Left ventricle myocardium inferior (tissue), 1 donor: ENCODE measurements at regions not wholly inside any gene's neighbourhood (a gene's known extent, or its start where the extent isn't known, plus 50 kb on each side); places are given as distances from the start of the nearest gene placed in this dataset.

Experiments
- DNase-seq: peaks from one replicate; pipeline ENCODE4 v3.0.0-alpha.2; 2020
- H3K27ac ChIP-seq: fragments of 200-600 bp; replicated peaks from 2 replicates; pipeline ENCODE4 v1.8.0; 2021
- H3K27me3 ChIP-seq: fragments of 200-600 bp; 2 replicates; pipeline ENCODE4 v1.8.0; 2021; ENCODE audit warnings: low read depth
- H3K36me3 ChIP-seq: fragments of 200-600 bp; 2 replicates; pipeline ENCODE4 v1.8.0; 2021
- H3K4me1 ChIP-seq: fragments of 200-600 bp; 2 replicates; pipeline ENCODE4 v1.8.0; 2021
- H3K4me3 ChIP-seq: fragments of 200-600 bp; 2 replicates; pipeline ENCODE4 v1.8.0; 2021; ENCODE audit warnings: mild to moderate bottlenecking, moderate library complexity
- H3K9me3 ChIP-seq: fragments of 200-600 bp; replicated peaks from 2 replicates; pipeline ENCODE4 v1.8.0; 2021
- intact Hi-C: fragments of 100-400 bp; cut with micrococcal nuclease; formaldehyde crosslinking; loops from one replicate; pipeline ENCODE4 v1.11.0; 2022
- TF ChIP-seq, protein P1 (sequence below): fragments of 200-600 bp; IDR thresholded peaks from 2 replicates; pipeline ENCODE4 v1.8.0; 2021; ENCODE audit warnings: antibody characterized with exemption, mild to moderate bottlenecking, borderline replicate concordance
- donor health status: DM: no; HTN: yes; CAD: no; lungs with severe emphysema.

DNA sequence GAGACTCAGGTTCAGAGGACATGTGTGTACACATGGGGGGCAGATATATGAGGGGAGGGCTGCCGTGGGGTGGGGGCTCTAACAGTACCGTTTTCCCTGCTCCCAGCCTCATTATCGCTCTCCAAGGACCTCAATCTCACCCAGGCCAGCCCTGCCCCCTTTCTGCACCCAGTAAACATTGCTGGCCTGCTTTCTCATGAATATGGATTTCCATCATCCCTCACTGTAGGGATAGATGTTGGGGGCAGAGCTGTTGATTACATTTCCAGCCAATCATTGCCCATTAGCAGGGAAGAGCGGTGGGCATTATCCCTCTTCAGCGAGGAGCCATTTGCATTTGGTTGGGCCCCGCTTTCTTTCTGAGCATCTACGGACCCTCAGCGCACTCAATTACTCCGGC lies 273.8 kb downstream of the RPS6KC1 start:
- no peak for DNase-seq
- TF ChIP-seq, protein P1, sequence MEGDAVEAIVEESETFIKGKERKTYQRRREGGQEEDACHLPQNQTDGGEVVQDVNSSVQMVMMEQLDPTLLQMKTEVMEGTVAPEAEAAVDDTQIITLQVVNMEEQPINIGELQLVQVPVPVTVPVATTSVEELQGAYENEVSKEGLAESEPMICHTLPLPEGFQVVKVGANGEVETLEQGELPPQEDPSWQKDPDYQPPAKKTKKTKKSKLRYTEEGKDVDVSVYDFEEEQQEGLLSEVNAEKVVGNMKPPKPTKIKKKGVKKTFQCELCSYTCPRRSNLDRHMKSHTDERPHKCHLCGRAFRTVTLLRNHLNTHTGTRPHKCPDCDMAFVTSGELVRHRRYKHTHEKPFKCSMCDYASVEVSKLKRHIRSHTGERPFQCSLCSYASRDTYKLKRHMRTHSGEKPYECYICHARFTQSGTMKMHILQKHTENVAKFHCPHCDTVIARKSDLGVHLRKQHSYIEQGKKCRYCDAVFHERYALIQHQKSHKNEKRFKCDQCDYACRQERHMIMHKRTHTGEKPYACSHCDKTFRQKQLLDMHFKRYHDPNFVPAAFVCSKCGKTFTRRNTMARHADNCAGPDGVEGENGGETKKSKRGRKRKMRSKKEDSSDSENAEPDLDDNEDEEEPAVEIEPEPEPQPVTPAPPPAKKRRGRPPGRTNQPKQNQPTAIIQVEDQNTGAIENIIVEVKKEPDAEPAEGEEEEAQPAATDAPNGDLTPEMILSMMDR: no peak
- Histone ChIP-seq H3K27ac (no peak overlapping the region), H3K36me3 (no peaks in the 10 kb centered on the region), H3K27me3 (no peaks in the 10 kb centered on the region), H3K4me3 (no peak overlapping the region), H3K4me1 (no peaks in the 10 kb centered on the region), H3K9me3 (no peaks in the 10 kb centered on the region)
- intact Hi-C loops: no loop called here

DNA sequence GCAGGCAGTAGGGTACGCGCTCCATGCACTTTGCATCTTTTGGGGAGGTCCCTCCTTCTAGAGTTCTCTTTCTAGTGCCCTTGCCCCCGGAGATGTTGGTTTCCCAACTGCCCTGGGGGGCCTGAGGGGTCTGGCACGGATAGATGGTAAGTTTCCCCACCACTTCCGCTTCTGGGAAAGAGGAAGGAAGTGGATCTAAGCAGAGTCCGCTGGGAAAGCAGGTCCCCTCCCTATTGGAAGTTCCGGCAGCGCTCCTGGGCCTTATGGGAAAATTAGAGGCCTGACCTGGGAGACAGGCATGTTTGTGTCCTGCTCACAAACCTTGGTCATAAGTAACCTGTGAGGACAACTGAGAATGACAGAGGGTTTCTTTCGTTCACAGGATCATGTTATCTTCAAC lies 274.4 kb downstream of the RPS6KC1 start:
- intact Hi-C loops: no loop called here
- Histone ChIP-seq H3K4me1 (no peaks in the 10 kb centered on the region), H3K27ac (no peak overlapping the region), H3K9me3 (no peaks in the 10 kb centered on the region), H3K36me3 (no peaks in the 10 kb centered on the region), H3K4me3 (no peak overlapping the region), H3K27me3 (no peaks in the 10 kb centered on the region)
- TF ChIP-seq, protein P1: no peak
- DNase-seq: no peak

DNA sequence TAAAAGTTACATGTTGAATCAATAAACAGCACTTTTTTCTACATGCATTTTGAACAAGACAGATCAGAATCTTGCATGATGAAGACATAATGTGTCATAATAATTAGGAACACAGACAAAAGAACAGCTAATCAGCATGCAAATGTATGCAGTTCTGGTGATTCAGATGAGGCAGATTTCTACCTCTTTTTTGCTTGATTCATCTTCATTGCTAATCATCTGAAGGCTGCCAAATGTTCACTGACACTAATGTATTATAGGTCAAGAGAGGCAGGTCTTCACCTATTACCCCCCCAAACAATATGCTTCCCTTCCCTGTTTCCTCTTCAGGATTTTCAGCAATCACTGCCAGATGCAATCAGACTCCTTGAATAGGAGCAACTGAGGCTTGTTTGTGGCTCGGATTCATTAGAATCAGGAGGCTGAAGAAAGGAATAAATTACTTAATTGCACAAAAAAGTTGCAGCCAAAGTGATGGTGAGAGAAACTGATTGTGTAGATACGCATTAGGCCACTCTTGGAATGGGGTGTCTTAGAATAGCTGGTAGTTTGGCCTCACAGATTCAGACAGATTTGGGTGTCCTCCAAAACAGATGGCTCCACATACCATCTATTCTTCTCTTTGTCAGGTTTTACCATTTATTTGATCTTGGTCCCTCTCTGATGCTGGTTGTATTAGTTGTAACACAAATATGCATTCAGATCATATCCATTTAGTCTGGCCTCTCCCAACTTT lies 275.4 kb downstream of the RPS6KC1 start:
- no peaks in the 10 kb centered on the region for H3K9me3 ChIP-seq
- H3K4me1 ChIP-seq: no peaks in the 10 kb centered on the region
- no peak overlapping the region for H3K4me3 ChIP-seq
- no peak for DNase-seq
- intact Hi-C loops: no loop called here
- no peaks in the 10 kb centered on the region for H3K27me3 ChIP-seq
- H3K36me3 ChIP-seq: no peaks in the 10 kb centered on the region
- TF ChIP-seq, protein P1: no peak
- H3K27ac ChIP-seq: no peak overlapping the region

DNA sequence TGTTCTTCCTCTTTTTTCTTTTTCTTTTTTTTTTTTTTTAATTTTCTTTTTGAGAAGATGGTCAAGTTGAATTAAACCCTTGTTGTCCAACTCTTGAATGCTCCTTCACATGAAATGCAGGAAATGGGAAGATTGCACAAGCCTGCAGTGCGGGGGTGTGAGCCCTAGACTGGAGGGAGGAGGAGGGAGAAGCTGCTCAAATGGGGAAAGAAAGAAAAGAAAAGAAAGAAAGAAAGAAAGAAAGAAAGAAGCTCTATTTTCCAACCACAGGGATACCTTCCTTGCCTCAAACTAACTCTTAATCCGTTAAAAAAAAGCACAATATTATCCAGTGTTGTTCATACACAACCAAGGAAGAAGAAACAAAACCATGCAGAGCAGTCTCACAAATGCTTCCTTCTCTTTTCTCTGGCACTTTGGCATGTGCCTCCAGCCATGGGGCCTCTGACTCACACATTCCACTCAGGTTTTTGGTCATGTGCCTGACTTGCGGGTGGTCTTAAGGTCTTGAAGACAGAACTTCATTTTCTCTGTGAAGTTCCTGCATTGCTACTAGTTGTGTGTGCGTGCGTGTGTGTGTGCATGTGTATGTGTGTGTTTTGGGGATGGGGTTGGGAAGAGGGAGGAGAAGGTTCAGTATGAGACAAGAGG lies 276.1 kb downstream of the RPS6KC1 start:
- Histone ChIP-seq H3K4me3 (no peak overlapping the region), H3K4me1 (no peaks in the 10 kb centered on the region), H3K9me3 (no peaks in the 10 kb centered on the region), H3K36me3 (no peaks in the 10 kb centered on the region), H3K27ac (no peak overlapping the region), H3K27me3 (no peaks in the 10 kb centered on the region)
- TF ChIP-seq, protein P1: no peak
- intact Hi-C loops: no loop called here
- peak; percentile 48 for DNase-seq

DNA sequence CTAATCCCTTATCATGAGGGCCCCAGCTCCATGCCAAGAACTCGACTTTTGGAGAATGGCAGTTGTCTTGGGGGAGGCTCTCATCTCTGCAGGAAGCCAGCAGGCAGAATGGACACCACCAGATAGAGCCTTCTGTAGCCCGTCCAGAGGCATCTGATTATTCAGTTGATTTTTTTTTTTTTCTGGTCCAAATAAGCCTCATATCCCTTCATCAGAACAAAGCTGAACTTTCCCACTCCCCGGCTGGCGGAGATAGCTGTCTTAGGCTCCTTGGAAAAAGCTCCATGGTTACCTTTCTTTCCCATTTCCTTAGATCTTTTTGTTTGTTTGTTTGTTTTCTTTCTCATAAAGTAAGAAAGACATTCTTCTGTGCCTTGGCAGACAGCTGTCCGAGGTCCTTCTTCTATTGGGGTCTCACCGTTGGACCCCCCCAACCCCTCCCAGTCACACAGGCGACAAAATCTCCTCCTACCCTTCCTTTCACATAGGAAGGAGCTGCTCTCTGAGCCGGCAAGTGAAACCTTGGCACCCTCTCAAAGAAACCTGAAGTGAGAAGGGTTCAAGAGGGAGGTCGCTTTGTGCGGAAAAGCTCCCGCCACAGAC lies 278.5 kb downstream of the RPS6KC1 start:
- H3K27me3 ChIP-seq: no peaks in the 10 kb centered on the region
- no peaks in the 10 kb centered on the region for H3K4me1 ChIP-seq
- H3K27ac ChIP-seq: no peak overlapping the region
- H3K9me3 ChIP-seq: no peaks in the 10 kb centered on the region
- TF ChIP-seq, protein P1: no peak
- no peaks in the 10 kb centered on the region for H3K36me3 ChIP-seq
- no peak overlapping the region for H3K4me3 ChIP-seq
- intact Hi-C loops: no loop called here
- DNase-seq: no peak
